ENCODE measurements at regions not wholly inside any gene's neighbourhood (a gene's known extent, or its start where the extent isn't known, plus 50 kb on each side); places are given as distances from the start of the nearest gene placed in this dataset.

- Histone ChIP-seq H3K27ac (ENCODE audit: low read depth) (no peak overlapping the region), H3K36me3 (ENCODE audit: insufficient read depth) (no peaks in the 10 kb centered on the region), H3K4me1 (ENCODE audit: insufficient read depth) (no peaks in the 10 kb centered on the region), H3K4me3 (ENCODE audit: low read depth, low read length) (no peak overlapping the region)
- 83% methylated on average over 1 of the region's 1 CpG for WGBS
- no peak for DNase-seq (ENCODE audit: extremely low spot score)
Observed at GRCh38 chr6:112821476-112821875, 474.3 kb downstream of the RFPL4B start.

- WGBS, result 69% methylated on average over 2 of the region's 2 CpGs
Observed at GRCh38 chr6:112822769-112823168, 475.6 kb downstream of the RFPL4B start.

GRCh38 chr6:112827793-112828192 lies 480.7 kb downstream of the RFPL4B start:
- no peak for DNase-seq (ENCODE audit: extremely low spot score)
- Histone ChIP-seq H3K27ac (ENCODE audit: low read depth) (no peak overlapping the region), H3K4me1 (ENCODE audit: insufficient read depth) (no peaks in the 10 kb centered on the region), H3K4me3 (ENCODE audit: low read depth, low read length) (no peak overlapping the region), H3K36me3 (ENCODE audit: insufficient read depth) (no peaks in the 10 kb centered on the region)
- WGBS, result 52% methylated on average over 2 of the region's 2 CpGs

More at GRCh38 chr6:112822769-112823168, 475.6 kb downstream of the RFPL4B start:
- no peaks in the 10 kb centered on the region for H3K36me3 ChIP-seq (ENCODE audit: insufficient read depth)
- H3K4me1 ChIP-seq (ENCODE audit: insufficient read depth), result no peaks in the 10 kb centered on the region
- no peak overlapping the region for H3K27ac ChIP-seq (ENCODE audit: low read depth)
- H3K4me3 ChIP-seq (ENCODE audit: low read depth, low read length), result no peak overlapping the region
- DNase-seq (ENCODE audit: extremely low spot score), result no peak

- 50% methylated on average over 1 of the region's 1 CpG for WGBS
- no peaks in the 10 kb centered on the region for H3K36me3 ChIP-seq (ENCODE audit: insufficient read depth)
- H3K4me1 ChIP-seq (ENCODE audit: insufficient read depth), result no peaks in the 10 kb centered on the region
- no peak for DNase-seq (ENCODE audit: extremely low spot score)
- no peak overlapping the region for H3K4me3 ChIP-seq (ENCODE audit: low read depth, low read length)
- no peak overlapping the region for H3K27ac ChIP-seq (ENCODE audit: low read depth)
Observed at GRCh38 chr6:112831022-112831421, 483.9 kb downstream of the RFPL4B start.

- Histone ChIP-seq H3K4me3 (ENCODE audit: low read depth, low read length) (no peak overlapping the region), H3K4me1 (ENCODE audit: insufficient read depth) (no peaks in the 10 kb centered on the region), H3K27ac (ENCODE audit: low read depth) (no peak overlapping the region), H3K36me3 (ENCODE audit: insufficient read depth) (no peaks in the 10 kb centered on the region)
- WGBS, result 76% methylated on average over 4 of the region's 4 CpGs
- DNase-seq (ENCODE audit: extremely low spot score), result no peak
Observed at GRCh38 chr6:112833581-112834131, 486.5 kb downstream of the RFPL4B start.

- Histone ChIP-seq H3K4me3 (ENCODE audit: low read depth, low read length) (no peak overlapping the region), H3K4me1 (ENCODE audit: insufficient read depth) (no peaks in the 10 kb centered on the region), H3K36me3 (ENCODE audit: insufficient read depth) (no peaks in the 10 kb centered on the region), H3K27ac (ENCODE audit: low read depth) (no peak overlapping the region)
- DNase-seq (ENCODE audit: extremely low spot score), result no peak
- WGBS, result 91% methylated on average over 3 of the region's 3 CpGs
Observed at GRCh38 chr6:112835078-112835477, 487.9 kb downstream of the RFPL4B start.

GRCh38 chr6:112839525-112839961 lies 492.4 kb downstream of the RFPL4B start:
- peak; percentile 58 for DNase-seq (ENCODE audit: extremely low spot score)
- Histone ChIP-seq H3K27ac (ENCODE audit: low read depth) (no peak overlapping the region), H3K4me3 (ENCODE audit: low read depth, low read length) (no peak overlapping the region), H3K4me1 (ENCODE audit: insufficient read depth) (no peaks in the 10 kb centered on the region), H3K36me3 (ENCODE audit: insufficient read depth) (no peaks in the 10 kb centered on the region)

- DNase-seq (ENCODE audit: extremely low spot score), result no peak
- Histone ChIP-seq H3K4me1 (ENCODE audit: insufficient read depth) (no peaks in the 10 kb centered on the region), H3K36me3 (ENCODE audit: insufficient read depth) (no peaks in the 10 kb centered on the region), H3K4me3 (ENCODE audit: low read depth, low read length) (no peak overlapping the region), H3K27ac (ENCODE audit: low read depth) (no peak overlapping the region)
- WGBS, result 87% methylated on average over 4 of the region's 4 CpGs
Observed at GRCh38 chr6:112841553-112842329, 494.6 kb downstream of the RFPL4B start.

GRCh38 chr6:112842330-112842685 lies 495.2 kb downstream of the RFPL4B start:
- Histone ChIP-seq H3K27ac (ENCODE audit: low read depth) (no peak overlapping the region), H3K36me3 (ENCODE audit: insufficient read depth) (no peaks in the 10 kb centered on the region), H3K4me1 (ENCODE audit: insufficient read depth) (no peaks in the 10 kb centered on the region), H3K4me3 (ENCODE audit: low read depth, low read length) (no peak overlapping the region)
- no peak for DNase-seq (ENCODE audit: extremely low spot score)

- H3K4me3 ChIP-seq (ENCODE audit: low read depth, low read length), result no peak overlapping the region
- no peak overlapping the region for H3K27ac ChIP-seq (ENCODE audit: low read depth)
- 38% methylated on average over 3 of the region's 3 CpGs for WGBS
- no peaks in the 10 kb centered on the region for H3K4me1 ChIP-seq (ENCODE audit: insufficient read depth)
- no peaks in the 10 kb centered on the region for H3K36me3 ChIP-seq (ENCODE audit: insufficient read depth)
- DNase-seq (ENCODE audit: extremely low spot score), result no peak
Observed at GRCh38 chr6:112846681-112847080, 499.6 kb downstream of the RFPL4B start.

GRCh38 chr6:112851146-112851545 lies 504.0 kb downstream of the RFPL4B start:
- no peaks in the 10 kb centered on the region for H3K36me3 ChIP-seq (ENCODE audit: insufficient read depth)
- no peak overlapping the region for H3K4me3 ChIP-seq (ENCODE audit: low read depth, low read length)
- no peak overlapping the region for H3K27ac ChIP-seq (ENCODE audit: low read depth)
- 33% methylated on average over 1 of the region's 1 CpG for WGBS
- no peak for DNase-seq (ENCODE audit: extremely low spot score)
- no peaks in the 10 kb centered on the region for H3K4me1 ChIP-seq (ENCODE audit: insufficient read depth)

- WGBS, result 94% methylated on average over 2 of the region's 2 CpGs
- no peaks in the 10 kb centered on the region for H3K36me3 ChIP-seq (ENCODE audit: insufficient read depth)
- no peak overlapping the region for H3K27ac ChIP-seq (ENCODE audit: low read depth)
- DNase-seq (ENCODE audit: extremely low spot score), result no peak
- no peak overlapping the region for H3K4me3 ChIP-seq (ENCODE audit: low read depth, low read length)
- no peaks in the 10 kb centered on the region for H3K4me1 ChIP-seq (ENCODE audit: insufficient read depth)
Observed at GRCh38 chr6:112853162-112853561, 506.0 kb downstream of the RFPL4B start.

- 96% methylated on average over 1 of the region's 1 CpG for WGBS
- no peak for DNase-seq (ENCODE audit: extremely low spot score)
Observed at GRCh38 chr6:112863753-112864152, 516.6 kb downstream of the RFPL4B start.

GRCh38 chr6:112865131-112865530 lies 518.0 kb downstream of the RFPL4B start:
- Histone ChIP-seq H3K4me3 (ENCODE audit: low read depth, low read length) (no peak overlapping the region), H3K4me1 (ENCODE audit: insufficient read depth) (no peaks in the 10 kb centered on the region), H3K36me3 (ENCODE audit: insufficient read depth) (no peaks in the 10 kb centered on the region), H3K27ac (ENCODE audit: low read depth) (no peak overlapping the region)
- 71% methylated on average over 2 of the region's 2 CpGs for WGBS
- no peak for DNase-seq (ENCODE audit: extremely low spot score)

More at GRCh38 chr6:112863753-112864152, 516.6 kb downstream of the RFPL4B start:
- Histone ChIP-seq H3K4me1 (ENCODE audit: insufficient read depth) (no peaks in the 10 kb centered on the region), H3K36me3 (ENCODE audit: insufficient read depth) (no peaks in the 10 kb centered on the region), H3K27ac (ENCODE audit: low read depth) (no peak overlapping the region), H3K4me3 (ENCODE audit: low read depth, low read length) (no peak overlapping the region)
